Urinary bladder (tissue), 4 donors: ENCODE measurements at regions not wholly inside any gene's neighbourhood (a gene's known extent, or its start where the extent isn't known, plus 50 kb on each side); places are given as distances from the start of the nearest gene placed in this dataset. TPM values are rescaled to one million over a fixed set of nuclear protein-coding genes. Genes with fewer than 3 reads are reported as not detected.

Experiments used
- DNase-seq: peaks from one replicate; pipeline ENCODE4 v3.0.0-alpha.2; 2015; ENCODE audit errors: extremely low spot score
- H3K27ac ChIP-seq: one replicate; pipeline ENCODE4 v1.5.1; 2013; ENCODE audit warnings: low read depth, mild to moderate bottlenecking, moderate library complexity
- H3K36me3 ChIP-seq: one replicate; pipeline ENCODE4 v1.6.1; 2013; ENCODE audit warnings: mild to moderate bottlenecking, moderate library complexity; ENCODE audit not compliant: insufficient read depth
- H3K4me1 ChIP-seq: one replicate; pipeline ENCODE4 v1.6.1; 2013; ENCODE audit warnings: mild to moderate bottlenecking, moderate library complexity; ENCODE audit not compliant: insufficient read depth
- H3K4me3 ChIP-seq: one replicate; pipeline ENCODE4 v1.5.1; 2013; ENCODE audit warnings: low read depth, low read length
- WGBS: extraction: QIAGEN DNeasy Blood & Tissue Kit; methylation state at CpG from one replicate; pipeline ENCODE4 v1.1.7; 2013; 5-methylcytosine and 5-hydroxymethylcytosine counted together
- small RNA-seq: library from RNA; depleted of rRNA; stranded (forward); fragments of <200 nt; gene quantifications from one replicate; pipeline ENCODE3, GENCODE V24; 2014
- donor health status: healthy with polysubstance abuse.
- donor health status: healthy.

DNA sequence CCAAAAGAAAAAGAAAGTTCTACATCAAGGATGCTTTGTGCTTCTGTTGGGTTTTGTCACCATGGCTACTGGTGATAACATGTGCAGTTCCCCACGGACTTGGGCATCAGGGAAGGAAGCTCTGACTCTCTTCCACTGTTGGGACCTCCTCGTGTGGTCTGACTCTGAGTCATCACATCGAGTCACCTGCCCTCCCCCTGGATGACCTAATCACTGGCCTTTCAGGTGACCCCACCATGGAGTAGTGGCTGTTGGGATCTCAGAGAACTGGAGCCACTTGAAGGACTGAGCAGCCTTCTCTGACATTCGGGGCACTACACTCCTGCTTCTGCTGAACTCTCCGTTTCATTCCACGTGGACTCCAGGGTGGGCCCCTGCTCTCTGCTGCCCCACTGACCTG, 60.8 kb upstream of the DOCK1 start:
- H3K27ac ChIP-seq = no peak overlapping the region
- H3K36me3 ChIP-seq = no peaks in the 10 kb centered on the region
- no peak for DNase-seq
- no peaks in the 10 kb centered on the region for H3K4me1 ChIP-seq
- WGBS = 61% methylated on average over 6 of the region's 6 CpGs
- no peak overlapping the region for H3K4me3 ChIP-seq

- WGBS = 87% methylated on average over 9 of the region's 9 CpGs
- no peak for DNase-seq
These were observed 58.8 kb upstream of the DOCK1 start for GRCh38 chr10:126846469-126846868.

DNA sequence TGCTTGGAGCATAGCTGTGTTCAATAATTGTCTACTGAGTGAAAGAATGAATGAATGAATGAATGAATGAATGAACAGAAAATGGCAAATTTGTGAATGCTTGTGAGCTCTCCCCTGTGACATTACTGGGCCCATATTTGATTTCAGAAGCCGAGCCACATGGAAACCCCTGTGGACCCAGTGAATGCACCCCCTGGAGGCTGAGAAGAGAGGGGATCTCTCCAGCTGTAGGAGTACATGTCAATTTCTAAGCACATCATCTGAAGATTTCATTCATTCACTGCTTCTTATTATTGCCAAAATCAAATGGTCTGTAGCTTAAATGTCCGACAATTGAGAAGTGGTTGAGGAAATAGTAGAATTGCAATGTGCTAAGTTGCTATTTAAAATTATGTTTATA, 58.3 kb upstream of the DOCK1 start:
- no peak for DNase-seq
- WGBS = 88% methylated on average over 2 of the region's 2 CpGs
- no peak overlapping the region for H3K27ac ChIP-seq

More at GRCh38 chr10:126846469-126846868, 58.8 kb upstream of the DOCK1 start:
- H3K36me3 ChIP-seq = no peaks in the 10 kb centered on the region
- no peak overlapping the region for H3K4me3 ChIP-seq
- H3K4me1 ChIP-seq = no peaks in the 10 kb centered on the region
- H3K27ac ChIP-seq = no peak overlapping the region

GRCh38 chr10:126847666-126848065, 57.6 kb upstream of the DOCK1 start:
- DNase-seq = no peak
- H3K27ac ChIP-seq = no peak overlapping the region
- no peaks in the 10 kb centered on the region for H3K36me3 ChIP-seq
- no peaks in the 10 kb centered on the region for H3K4me1 ChIP-seq
- H3K4me3 ChIP-seq = no peak overlapping the region
- WGBS = 95% methylated on average over 7 of the region's 7 CpGs

More for the DNA sequence above, 58.3 kb upstream of the DOCK1 start:
- Histone ChIP-seq H3K4me1 (no peaks in the 10 kb centered on the region), H3K4me3 (no peak overlapping the region), H3K36me3 (no peaks in the 10 kb centered on the region)

GRCh38 chr10:126849646-126850045, 55.6 kb upstream of the DOCK1 start:
- no peaks in the 10 kb centered on the region for H3K4me1 ChIP-seq
- no peak overlapping the region for H3K4me3 ChIP-seq
- 91% methylated on average over 3 of the region's 3 CpGs for WGBS
- no peak overlapping the region for H3K27ac ChIP-seq
- no peak for DNase-seq
- no peaks in the 10 kb centered on the region for H3K36me3 ChIP-seq

DNA sequence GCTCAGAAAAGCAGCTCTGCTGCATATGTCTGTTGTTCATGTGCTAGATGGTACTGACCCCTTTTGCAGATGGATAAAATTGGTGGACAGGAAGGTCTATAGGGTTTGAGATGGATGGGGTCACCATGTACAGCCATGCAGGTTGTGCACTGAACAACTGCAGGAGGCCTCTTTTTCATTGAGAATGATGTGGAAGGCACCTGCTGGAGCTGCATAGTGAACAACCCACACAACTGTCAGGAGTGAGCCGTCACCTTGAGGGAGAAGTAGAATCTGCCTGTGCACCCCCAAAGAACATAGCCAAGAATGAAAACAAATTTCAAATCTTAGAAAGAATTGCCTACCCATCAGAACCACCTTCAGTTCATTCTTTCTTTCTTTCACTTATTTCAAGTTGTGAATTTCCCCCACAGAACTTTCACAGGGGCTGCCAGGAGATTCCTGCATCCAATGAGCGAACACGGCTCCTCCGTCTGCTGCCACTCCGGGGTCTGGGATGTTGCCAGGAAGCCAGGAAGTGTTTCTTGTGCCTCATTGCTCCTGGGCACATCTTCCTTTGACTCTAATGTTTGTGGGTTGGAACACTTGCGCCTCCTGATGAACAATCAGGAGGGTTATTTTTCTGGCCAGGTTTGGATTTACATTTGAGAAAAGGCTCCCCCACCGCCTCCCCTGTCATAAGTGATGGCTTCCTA, 53.7 kb upstream of the DOCK1 start:
- Histone ChIP-seq H3K36me3 (no peaks in the 10 kb centered on the region), H3K4me1 (no peaks in the 10 kb centered on the region), H3K4me3 (no peak overlapping the region), H3K27ac (no peak overlapping the region)
- no peak for DNase-seq
- WGBS = 82% methylated on average over 7 of the region's 7 CpGs

DNA sequence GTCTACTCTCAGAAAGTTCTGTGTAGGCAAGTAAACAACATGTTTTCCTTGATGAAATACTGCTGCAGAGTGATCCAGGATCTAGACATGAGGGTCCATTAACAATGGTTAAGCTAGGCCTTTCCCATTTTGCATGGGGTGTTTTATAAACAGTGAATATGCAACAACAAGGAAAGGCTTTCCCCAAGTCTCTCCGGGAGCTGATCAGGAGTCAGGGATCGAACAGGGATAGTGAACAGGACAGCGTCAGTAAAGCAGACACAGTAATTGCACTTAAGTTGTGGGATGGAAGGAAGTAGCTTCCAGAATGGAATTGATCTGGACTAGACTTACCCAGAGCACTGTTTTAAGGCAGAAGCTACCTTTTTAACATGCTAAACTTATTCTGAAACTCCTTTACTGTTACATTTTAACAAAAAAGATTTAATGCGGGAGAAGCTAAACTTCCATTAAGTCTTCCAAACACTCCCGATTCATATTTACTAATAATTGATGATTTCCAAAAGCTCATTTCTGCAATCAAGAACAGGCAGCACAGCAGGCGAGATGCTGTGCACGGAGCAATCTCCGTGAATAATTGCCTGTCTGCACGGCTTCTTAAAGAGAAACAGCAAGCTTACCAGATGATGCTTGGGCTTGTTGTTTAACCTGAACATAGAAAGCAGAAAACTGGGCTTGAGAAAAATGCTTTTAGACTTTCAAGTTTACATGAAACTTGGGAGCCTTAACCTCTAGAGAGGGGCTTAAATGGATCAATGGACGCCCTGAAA, 50.3 kb upstream of the DOCK1 start:
- Histone ChIP-seq H3K4me3 (no peak overlapping the region), H3K27ac (no peak overlapping the region), H3K4me1 (no peaks in the 10 kb centered on the region), H3K36me3 (no peaks in the 10 kb centered on the region)
- 73% methylated on average over 10 of the region's 10 CpGs for WGBS
- no peak for DNase-seq

Small RNA genes in the stretch of these regions (small RNA-seq; reads per million reads assigned to genes)
- gene RF00271 = not detected
